PC-3 (cell line): ENCODE measurements at regions not wholly inside any gene's neighbourhood (a gene's known extent, or its start where the extent isn't known, plus 50 kb on each side); places are given as distances from the start of the nearest gene placed in this dataset.

Source experiments
- ATAC-seq: fragments of 200-7000 bp; cut with Tn5 transposase; 2 replicates; pipeline ENCODE4 v1.9.1; 2020; ENCODE audit warnings: mild to moderate bottlenecking, moderate library complexity
- BruUV-seq: library from RNA; stranded (reverse); fragments of 400-500 nt; replicated peaks from 2 replicates; lab custom pipeline; 2021; lab: Mats Ljungman, UMichigan
- CTCF ChIA-PET: fragments of 300-600 bp; sonication (Branson Sonifier 250); formaldehyde crosslinking; loops from one replicate; lab custom pipeline; 2022; ENCODE audit warnings: antibody characterized with exemption; lab: Charles Lee
- POLR2A ChIA-PET: fragments of 300-600 bp; sonication (Branson Sonifier 250); formaldehyde crosslinking; loops from one replicate; lab custom pipeline; 2022; ENCODE audit warnings: antibody characterized with exemption; ENCODE audit not compliant: unreplicated experiment; lab: Charles Lee
- DNase-seq: peaks from one replicate; pipeline ENCODE4 v3.0.0-alpha.2; 2015
- H2AFZ ChIP-seq: fragments of 300-600 bp; sonication (generic); 2 replicates; pipeline ENCODE4 v1.6.0; 2016; ENCODE audit warnings: antibody characterized with exemption, low read length
- H3F3A ChIP-seq: fragments of 300-600 bp; sonication (generic); one replicate; pipeline ENCODE4 v1.6.0; 2017; ENCODE audit warnings: antibody characterized with exemption, low read length, control low read depth, mild to moderate bottlenecking; ENCODE audit not compliant: unreplicated experiment
- H3K27ac ChIP-seq: fragments of 300-600 bp; sonication (generic); 2 replicates; pipeline ENCODE4 v1.5.1; 2016; ENCODE audit warnings: mild to moderate bottlenecking, low read length
- H3K27me3 ChIP-seq: fragments of 300-600 bp; sonication (generic); 2 replicates; pipeline ENCODE4 v1.6.1; 2016; ENCODE audit warnings: low read length, mixed read lengths
- H3K36me3 ChIP-seq: fragments of 300-600 bp; sonication (generic); 2 replicates; pipeline ENCODE4 v1.6.1; 2016; ENCODE audit warnings: low read depth, mixed run types, low read length, mixed read lengths
- H3K4me1 ChIP-seq: fragments of 300-600 bp; sonication (generic); 2 replicates; pipeline ENCODE4 v1.5.1; 2016; ENCODE audit warnings: low read length; ENCODE audit not compliant: insufficient read depth
- H3K4me2 ChIP-seq: fragments of 300-600 bp; sonication (generic); 2 replicates; pipeline ENCODE4 v1.6.0; 2016; ENCODE audit warnings: low read length
- H3K4me3 ChIP-seq: fragments of 300-600 bp; sonication (generic); 2 replicates; pipeline ENCODE4 v1.5.1; 2016; ENCODE audit warnings: mild to moderate bottlenecking, low read length, mixed read lengths
- H3K79me2 ChIP-seq: fragments of 300-600 bp; sonication (generic); 2 replicates; pipeline ENCODE4 v1.6.1; 2017; ENCODE audit warnings: low read length, mixed read lengths
- H3K9ac ChIP-seq: fragments of 300-600 bp; sonication (generic); 2 replicates; pipeline ENCODE4 v1.6.0; 2016; ENCODE audit warnings: mild to moderate bottlenecking, low read length
- H3K9me2 ChIP-seq: fragments of 300-600 bp; sonication (generic); replicated peaks from 2 replicates; pipeline ENCODE4 v1.6.1; 2016; ENCODE audit warnings: mixed run types, low read length, mixed read lengths
- H3K9me3 ChIP-seq: fragments of 300-600 bp; sonication (generic); 2 replicates; pipeline ENCODE4 v1.6.1; 2016; ENCODE audit warnings: low read length, mixed read lengths
- H4K20me1 ChIP-seq: fragments of 300-600 bp; sonication (generic); 2 replicates; pipeline ENCODE4 v1.6.1; 2016; ENCODE audit warnings: low read length, mixed read lengths
- EZH2 ChIP-seq: fragments of 300-600 bp; sonication (generic); IDR thresholded peaks from one replicate; pipeline ENCODE4 v1.6.1; 2017; ENCODE audit warnings: antibody characterized with exemption, mild to moderate bottlenecking, low read length; ENCODE audit not compliant: unreplicated experiment
- EZH2phosphoT487 ChIP-seq: fragments of 300-600 bp; sonication (generic); IDR thresholded peaks from 2 replicates; pipeline ENCODE4 v1.6.1; 2018; ENCODE audit warnings: mild to moderate bottlenecking, antibody characterized with exemption, low read length, borderline replicate concordance
- intact Hi-C: fragments of 100-400 bp; cut with micrococcal nuclease; formaldehyde crosslinking; loops from 2 replicates; pipeline ENCODE4 v1.9.0; 2023
- TF ChIP-seq, protein P1 (sequence below): fragments of 300-600 bp; sonication (generic); conservative IDR thresholded peaks from 2 replicates; pipeline ENCODE4 v1.5.1; 2017; ENCODE audit warnings: antibody characterized with exemption, low read depth, mild to moderate bottlenecking, low read length

DNA sequence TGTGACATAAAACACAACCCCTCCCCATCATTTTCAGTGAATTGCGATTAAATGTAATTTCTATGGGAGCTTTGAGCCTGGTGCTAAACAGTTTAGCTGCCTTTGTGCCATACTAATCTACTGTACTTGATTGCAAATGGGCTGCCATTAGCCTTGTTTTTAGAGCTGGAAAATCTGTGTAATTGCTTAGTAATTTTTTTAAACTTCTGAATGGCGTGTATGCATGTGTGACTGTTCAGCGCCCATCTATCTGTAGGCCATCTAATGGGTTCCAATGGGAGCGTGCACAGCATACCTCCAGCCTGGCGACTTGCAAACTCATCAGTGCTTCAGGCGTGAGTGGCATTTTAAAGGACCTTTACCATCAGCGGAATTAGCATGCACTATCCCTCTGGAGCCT is 142.7 kb upstream of the KIRREL3 start:
- ChIA-PET CTCF (no interaction called here), POLR2A (no interaction called here)
- Histone ChIP-seq H3K9ac (no peak overlapping the region), H4K20me1 (no peaks in the 10 kb centered on the region), H3K9me3 (no peaks in the 10 kb centered on the region), H3F3A (no peaks in the 10 kb centered on the region), H3K4me2 (no peak overlapping the region), H3K36me3 (no peaks in the 10 kb centered on the region), H3K79me2 (no peaks in the 10 kb centered on the region), H3K27ac (no peak overlapping the region), H3K27me3 (peaks cover 36% of the 10 kb centered on the region; the same call in 1 of the 2 replicates), H3K4me3 (no peak overlapping the region), H3K9me2 (no peaks in the 10 kb centered on the region), H3K4me1 (no peaks in the 10 kb centered on the region), H2AFZ (no peak overlapping the region)
- TF ChIP-seq EZH2phosphoT487, result no peak
- TF ChIP-seq EZH2, result no peak
- TF ChIP-seq, protein P1, sequence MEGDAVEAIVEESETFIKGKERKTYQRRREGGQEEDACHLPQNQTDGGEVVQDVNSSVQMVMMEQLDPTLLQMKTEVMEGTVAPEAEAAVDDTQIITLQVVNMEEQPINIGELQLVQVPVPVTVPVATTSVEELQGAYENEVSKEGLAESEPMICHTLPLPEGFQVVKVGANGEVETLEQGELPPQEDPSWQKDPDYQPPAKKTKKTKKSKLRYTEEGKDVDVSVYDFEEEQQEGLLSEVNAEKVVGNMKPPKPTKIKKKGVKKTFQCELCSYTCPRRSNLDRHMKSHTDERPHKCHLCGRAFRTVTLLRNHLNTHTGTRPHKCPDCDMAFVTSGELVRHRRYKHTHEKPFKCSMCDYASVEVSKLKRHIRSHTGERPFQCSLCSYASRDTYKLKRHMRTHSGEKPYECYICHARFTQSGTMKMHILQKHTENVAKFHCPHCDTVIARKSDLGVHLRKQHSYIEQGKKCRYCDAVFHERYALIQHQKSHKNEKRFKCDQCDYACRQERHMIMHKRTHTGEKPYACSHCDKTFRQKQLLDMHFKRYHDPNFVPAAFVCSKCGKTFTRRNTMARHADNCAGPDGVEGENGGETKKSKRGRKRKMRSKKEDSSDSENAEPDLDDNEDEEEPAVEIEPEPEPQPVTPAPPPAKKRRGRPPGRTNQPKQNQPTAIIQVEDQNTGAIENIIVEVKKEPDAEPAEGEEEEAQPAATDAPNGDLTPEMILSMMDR, result no peak
- no TSS peak for BruUV-seq
- DNase-seq (no peak), ATAC-seq (no peak)
- intact Hi-C loops, result no loop called here

DNA sequence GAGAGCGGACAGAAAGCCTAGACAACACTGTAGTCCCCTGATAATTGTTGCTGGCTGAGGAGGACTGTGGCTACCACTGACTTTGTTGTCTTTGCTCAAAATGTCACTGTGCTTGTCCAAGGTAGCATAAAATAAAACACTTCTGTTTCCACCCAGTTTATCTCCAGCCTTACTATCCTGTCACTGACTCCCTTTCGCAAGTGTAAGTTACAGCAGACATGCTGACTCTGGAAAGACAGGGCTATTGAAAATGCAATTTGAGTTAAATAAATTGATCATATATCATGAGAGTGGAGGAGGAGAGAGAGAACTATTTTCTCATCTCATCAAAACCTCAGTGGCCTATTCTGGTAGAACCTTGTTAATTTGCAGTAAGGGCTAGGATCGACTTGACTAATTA is 138.0 kb upstream of the KIRREL3 start:
- Histone ChIP-seq H2AFZ (no peak overlapping the region), H3F3A (no peaks in the 10 kb centered on the region), H3K4me1 (no peaks in the 10 kb centered on the region), H3K9ac (no peak overlapping the region), H3K9me3 (no peaks in the 10 kb centered on the region), H3K9me2 (no peaks in the 10 kb centered on the region), H4K20me1 (no peaks in the 10 kb centered on the region), H3K27me3 (peaks cover 47% of the 10 kb centered on the region), H3K79me2 (no peaks in the 10 kb centered on the region), H3K36me3 (no peaks in the 10 kb centered on the region), H3K4me2 (no peak overlapping the region), H3K27ac (no peak overlapping the region), H3K4me3 (no peak overlapping the region)
- DNase-seq, result no peak
- no peak for ATAC-seq
- intact Hi-C loops, result no loop called here
- POLR2A ChIA-PET, result no interaction called here
- no peak for TF ChIP-seq EZH2
- no peak for TF ChIP-seq EZH2phosphoT487
- TF ChIP-seq, protein P1, result no peak
- CTCF ChIA-PET, result no interaction called here
- no TSS peak for BruUV-seq

DNA sequence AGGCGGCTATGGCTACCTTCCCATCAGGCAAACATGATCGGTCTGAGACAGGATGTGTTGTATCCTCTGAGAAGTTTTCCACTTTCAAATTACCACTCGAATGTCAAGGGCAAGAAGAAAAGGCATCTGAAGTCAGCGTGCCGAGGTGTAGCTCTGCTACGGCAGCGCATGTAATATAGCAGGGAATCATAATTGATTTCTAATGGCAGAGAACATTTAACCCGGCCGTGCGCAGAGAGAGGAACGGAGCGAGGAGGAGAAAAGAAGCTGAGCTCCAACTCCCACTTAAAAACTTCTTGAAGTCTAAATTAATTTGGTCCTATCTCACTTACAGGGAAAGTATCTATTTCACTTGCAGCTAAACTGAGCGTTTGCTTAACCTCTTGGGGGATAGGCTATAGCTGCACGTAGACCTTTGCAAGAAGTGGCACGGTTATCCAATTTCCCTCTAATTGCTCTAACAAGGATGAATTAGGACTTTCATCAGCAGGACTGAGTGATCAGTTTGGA is 137.3 kb upstream of the KIRREL3 start:
- Histone ChIP-seq H3K4me2 (no peak overlapping the region), H3K9ac (no peak overlapping the region), H2AFZ (no peak overlapping the region), H3K4me3 (no peak overlapping the region), H3K79me2 (no peaks in the 10 kb centered on the region), H3F3A (no peaks in the 10 kb centered on the region), H3K36me3 (no peaks in the 10 kb centered on the region), H3K4me1 (no peaks in the 10 kb centered on the region), H3K27me3 (peaks cover 40% of the 10 kb centered on the region), H3K9me3 (no peaks in the 10 kb centered on the region), H3K9me2 (no peaks in the 10 kb centered on the region), H3K27ac (no peak overlapping the region), H4K20me1 (no peaks in the 10 kb centered on the region)
- intact Hi-C loops, result no loop called here
- no peak for TF ChIP-seq EZH2phosphoT487
- TF ChIP-seq EZH2, result no peak
- TF ChIP-seq, protein P1, result no peak
- BruUV-seq, result no TSS peak
- CTCF ChIA-PET, result no interaction called here
- DNase-seq (no peak), ATAC-seq (no peak)
- POLR2A ChIA-PET, result no interaction called here
